Gastrocnemius medialis (tissue), 4 donors: ENCODE measurements at regions not wholly inside any gene's neighbourhood (a gene's known extent, or its start where the extent isn't known, plus 50 kb on each side); places are given as distances from the start of the nearest gene placed in this dataset.

ENCODE experiments used
- ATAC-seq, 2 donors: fragments of 150-250 bp; one replicate each; pipeline ENCODE4 v1.9.1; 2016
- DNase-seq, 2 donors: peaks; one replicate each; pipeline ENCODE4 v3.0.0-alpha.2; 2019
- H3K27ac ChIP-seq, 4 donors: fragments of 200-600 bp; sonication (generic); 1 replicate in 1 of 4; 2 replicates in 3 of 4; pipeline ENCODE4 v1.5.1; 2016 to 2018; ENCODE audit warnings: mild to moderate bottlenecking in 2 of 4, moderate library complexity in 1 of 4
- H3K27me3 ChIP-seq, 3 donors: fragments of 200-600 bp; sonication (generic) in 2 of 3; 1 replicate in 1 of 3; 2 replicates in 2 of 3; pipeline versions ENCODE4 v1.5.1 to v1.6.0; 2016 to 2019; ENCODE audit warnings: mild to moderate bottlenecking in 1 of 3, moderate library complexity in 1 of 3
- H3K36me3 ChIP-seq, 2 donors: fragments of 200-600 bp; sonication (generic) in 1 of 2; one replicate each; pipeline ENCODE4 v1.5.1; 2017 to 2018
- H3K4me1 ChIP-seq, 2 donors: fragments of 200-600 bp; sonication (generic) in 1 of 2; one replicate each; pipeline ENCODE4 v1.5.1; 2016 to 2017; ENCODE audit warnings: mild to moderate bottlenecking in 2 of 2
- H3K4me3 ChIP-seq, 4 donors: fragments of 200-600 bp; sonication (generic) in 3 of 4; 1 replicate in 1 of 4; 2 replicates in 3 of 4; pipeline ENCODE4 v1.5.1; 2016 to 2019; ENCODE audit warnings: mild to moderate bottlenecking in 2 of 4
- H3K9me3 ChIP-seq, 3 donors: fragments of 200-600 bp; sonication (generic) in 2 of 3; 1 replicate in 1 of 3; 2 replicates in 2 of 3; pipeline ENCODE4 v1.5.1; 2016 to 2019
- CTCF ChIP-seq, 5 experiments: fragments of 450-650 bp in 3 of 5; fragments of 200-600 bp in 2 of 5; sonication (generic) in 2 of 5; IDR thresholded peaks in 4 of 5; conservative IDR thresholded peaks in 1 of 5; 1 replicate in 4 of 5; 2 replicates in 1 of 5; pipeline ENCODE4 v1.5.1; 2016 to 2019; ENCODE audit warnings: antibody characterized with exemption in 5 of 5, mild to moderate bottlenecking in 3 of 5, moderate library complexity in 3 of 5
- POLR2A ChIP-seq, 2 donors: fragments of 450-650 bp; IDR thresholded peaks; one replicate each; pipeline ENCODE4 v1.6.1; 2017; ENCODE audit warnings: antibody characterized with exemption in 2 of 2, mild to moderate bottlenecking in 2 of 2, moderate library complexity in 2 of 2
- in situ Hi-C, 4 donors: fragments of 200-750 bp; cut with MboI; loops; one replicate each; pipeline versions ENCODE4 v1.15.0 to v1.8.0; 2017; ENCODE audit warnings: low sequenced_read_pairs in 4 of 4
- intact Hi-C: fragments of 100-400 bp; cut with DNase I; formaldehyde crosslinking; loops from one replicate; pipeline ENCODE4 v1.15.1; 2023; ENCODE audit warnings: low total_unique reads

GRCh38 chr6:147033267-147033666 lies 170.9 kb upstream of the STXBP5 start:
- DNase-seq (no peak), ATAC-seq (no peak)
- in situ Hi-C loops = no loop called here
- no peaks in the 10 kb centered on the region for H3K36me3 ChIP-seq
- no peaks in the 10 kb centered on the region for H3K27me3 ChIP-seq
- H3K9me3 ChIP-seq = no peaks in the 10 kb centered on the region
- intact Hi-C loops = no loop called here
- no peak overlapping the region for H3K4me3 ChIP-seq
- TF ChIP-seq POLR2A (IDR thresholded peaks at IDR 0.05) (no peak), CTCF (IDR thresholded peaks at IDR 0.05 in 4 of 5, conservative IDR thresholded peaks at IDR 0.05 in 1 of 5) (no peak)
- no peak overlapping the region for H3K27ac ChIP-seq
- H3K4me1 ChIP-seq = no peaks in the 10 kb centered on the region

GRCh38 chr6:147035886-147036285 lies 168.3 kb upstream of the STXBP5 start:
- Histone ChIP-seq H3K27ac (no peak overlapping the region), H3K9me3 (no peaks in the 10 kb centered on the region), H3K27me3 (no peaks in the 10 kb centered on the region), H3K4me3 (no peak overlapping the region), H3K4me1 (no peaks in the 10 kb centered on the region), H3K36me3 (no peaks in the 10 kb centered on the region)
- DNase-seq (no peak), ATAC-seq (no peak)
- TF ChIP-seq POLR2A (IDR thresholded peaks at IDR 0.05) = no peak
- no peak for TF ChIP-seq CTCF (IDR thresholded peaks at IDR 0.05 in 4 of 5, conservative IDR thresholded peaks at IDR 0.05 in 1 of 5)
- in situ Hi-C loops = no loop called here
- intact Hi-C loops = no loop called here

DNA sequence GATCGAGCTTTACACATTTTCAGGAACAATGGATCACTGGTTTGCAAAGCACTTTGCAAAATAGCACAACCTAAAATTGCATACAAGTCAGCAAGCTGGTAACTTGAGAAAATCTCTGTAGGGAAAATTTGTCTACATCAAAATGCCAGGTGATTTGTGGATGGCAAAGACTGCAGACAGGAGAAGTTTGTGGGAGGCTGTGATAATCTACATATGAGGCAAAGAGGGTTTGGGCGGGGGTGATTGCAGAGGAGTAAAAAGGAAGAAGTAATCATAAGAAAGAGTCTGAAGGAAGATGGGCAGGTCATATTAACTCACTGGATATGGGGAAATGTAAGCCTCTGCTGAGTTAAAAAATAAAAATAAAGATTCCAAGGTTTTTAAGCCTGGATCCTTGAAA lies 166.3 kb upstream of the STXBP5 start:
- Histone ChIP-seq H3K4me1 (no peaks in the 10 kb centered on the region), H3K9me3 (no peaks in the 10 kb centered on the region), H3K27me3 (no peaks in the 10 kb centered on the region), H3K36me3 (no peaks in the 10 kb centered on the region), H3K27ac (no peak overlapping the region), H3K4me3 (no peak overlapping the region)
- ATAC-seq (no peak), DNase-seq (no peak)
- TF ChIP-seq POLR2A (IDR thresholded peaks at IDR 0.05) (no peak), CTCF (IDR thresholded peaks at IDR 0.05 in 4 of 5, conservative IDR thresholded peaks at IDR 0.05 in 1 of 5) (no peak)
- in situ Hi-C loops = no loop called here
- intact Hi-C loops = no loop called here

- TF ChIP-seq POLR2A (IDR thresholded peaks at IDR 0.05) (no peak), CTCF (IDR thresholded peaks at IDR 0.05 in 4 of 5, conservative IDR thresholded peaks at IDR 0.05 in 1 of 5) (no peak)
- no peaks in the 10 kb centered on the region for H3K36me3 ChIP-seq
- H3K9me3 ChIP-seq = no peaks in the 10 kb centered on the region
- no peak for ATAC-seq
- in situ Hi-C loops = no loop called here
- H3K27ac ChIP-seq = no peak overlapping the region
- no peak for DNase-seq
- intact Hi-C loops = no loop called here
- H3K4me3 ChIP-seq = no peak overlapping the region
- H3K4me1 ChIP-seq = no peaks in the 10 kb centered on the region
- H3K27me3 ChIP-seq = no peaks in the 10 kb centered on the region
These were observed 163.9 kb upstream of the STXBP5 start for GRCh38 chr6:147040121-147040910.

DNA sequence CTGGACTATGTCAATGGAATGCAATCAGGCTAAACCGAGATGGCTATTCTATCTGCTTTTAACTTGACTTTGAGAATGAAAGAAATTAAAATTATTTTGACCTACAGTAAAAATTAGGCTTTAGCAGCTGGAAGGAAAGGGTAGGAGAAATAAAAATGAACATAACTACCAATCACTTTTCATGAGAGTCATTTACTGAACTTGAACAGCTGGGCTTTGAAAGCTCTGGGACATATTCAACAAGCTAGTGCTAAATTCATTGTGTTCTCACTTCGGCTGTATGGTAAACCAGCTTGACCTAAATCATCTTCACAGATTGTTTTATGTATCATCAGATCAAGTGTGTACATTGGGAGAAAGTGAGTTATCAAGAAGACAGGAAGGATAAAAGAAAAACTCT lies 161.5 kb upstream of the STXBP5 start:
- Histone ChIP-seq H3K36me3 (no peaks in the 10 kb centered on the region), H3K4me1 (no peaks in the 10 kb centered on the region), H3K4me3 (no peak overlapping the region), H3K27me3 (no peaks in the 10 kb centered on the region), H3K27ac (no peak overlapping the region), H3K9me3 (no peaks in the 10 kb centered on the region)
- TF ChIP-seq CTCF (IDR thresholded peaks at IDR 0.05 in 4 of 5, conservative IDR thresholded peaks at IDR 0.05 in 1 of 5) = no peak
- DNase-seq = no peak
- in situ Hi-C loops (no loop called here), intact Hi-C loops (no loop called here)
- ATAC-seq = no peak
